Nephron progenitor cell (in vitro differentiated cells): ENCODE measurements at regions not wholly inside any gene's neighbourhood (a gene's known extent, or its start where the extent isn't known, plus 50 kb on each side); places are given as distances from the start of the nearest gene placed in this dataset.

Source experiments
- DNase-seq: peaks from one replicate; pipeline ENCODE4 v3.0.0; 2021
- H3K27ac Mint-ChIP-seq: 2 replicates; pipeline ENCODE4 v1.8.0; 2021; ENCODE audit warnings: mild to moderate bottlenecking, moderate library complexity, mixed read lengths
- H3K27me3 Mint-ChIP-seq: 2 replicates; pipeline ENCODE4 v1.8.0; 2021; ENCODE audit warnings: mild to moderate bottlenecking, low read depth, mixed read lengths; ENCODE audit not compliant: poor library complexity
- H3K36me3 Mint-ChIP-seq: 2 replicates; pipeline ENCODE4 v1.8.0; 2021; ENCODE audit warnings: low read depth, mixed read lengths
- H3K4me1 Mint-ChIP-seq: 2 replicates; pipeline ENCODE4 v1.8.0; 2021; ENCODE audit warnings: mixed read lengths
- H3K4me3 Mint-ChIP-seq: 2 replicates; pipeline ENCODE4 v1.8.0; 2021; ENCODE audit warnings: mild to moderate bottlenecking, moderate library complexity, mixed read lengths
- H3K9me3 Mint-ChIP-seq: 2 replicates; pipeline ENCODE4 v1.8.0; 2021; ENCODE audit warnings: mild to moderate bottlenecking, moderate library complexity, mixed read lengths
- CTCF ChIP-seq: fragments of 200-600 bp; sonication (generic); IDR thresholded peaks from 2 replicates; pipeline ENCODE4 v1.5.0; 2021; ENCODE audit warnings: antibody characterized with exemption

- Mint-ChIP-seq H3K9me3 (no peaks in the 10 kb centered on the region), H3K36me3 (no peaks in the 10 kb centered on the region), H3K4me3 (no peak overlapping the region), H3K27ac (no peak overlapping the region), H3K27me3 (no peaks in the 10 kb centered on the region), H3K4me1 (no peaks in the 10 kb centered on the region)
- no peak for DNase-seq
- TF ChIP-seq CTCF: no peak
Measured at GRCh38 chr12:77382096-77382742, 316.9 kb upstream of the E2F7 start.

DNA sequence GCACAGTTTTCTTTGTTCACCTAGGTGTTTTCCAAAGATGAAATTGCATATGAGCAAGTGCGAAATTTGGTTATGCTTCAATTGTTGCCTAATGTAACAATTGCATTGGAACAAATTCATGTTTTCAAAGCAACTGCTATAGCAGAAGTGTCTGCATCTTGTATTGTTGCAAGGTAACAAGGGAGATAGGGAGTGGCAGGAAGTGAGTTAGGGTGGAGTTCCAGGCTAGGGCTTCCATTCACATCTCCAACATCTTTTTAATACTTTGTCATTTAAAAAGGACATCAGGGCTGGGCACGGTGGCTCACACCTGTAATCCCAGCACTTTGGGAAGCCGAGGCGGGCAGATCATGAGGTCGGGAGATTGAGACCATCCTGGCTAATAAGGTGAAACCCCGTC lies 312.3 kb upstream of the E2F7 start:
- Mint-ChIP-seq H3K4me3 (no peak overlapping the region), H3K4me1 (no peaks in the 10 kb centered on the region), H3K36me3 (no peaks in the 10 kb centered on the region), H3K27me3 (no peaks in the 10 kb centered on the region), H3K9me3 (no peaks in the 10 kb centered on the region), H3K27ac (no peak overlapping the region)
- no peak for TF ChIP-seq CTCF
- DNase-seq: no peak

GRCh38 chr12:77377116-77377515 lies 311.7 kb upstream of the E2F7 start:
- H3K36me3 Mint-ChIP-seq: no peaks in the 10 kb centered on the region
- H3K27me3 Mint-ChIP-seq: peaks cover 4% of the 10 kb centered on the region
- no peak for DNase-seq
- no peak overlapping the region for H3K27ac Mint-ChIP-seq
- H3K9me3 Mint-ChIP-seq: no peaks in the 10 kb centered on the region
- H3K4me3 Mint-ChIP-seq: no peak overlapping the region
- TF ChIP-seq CTCF: no peak
- H3K4me1 Mint-ChIP-seq: no peaks in the 10 kb centered on the region

GRCh38 chr12:77374673-77375072 lies 309.3 kb upstream of the E2F7 start:
- TF ChIP-seq CTCF: no peak
- Mint-ChIP-seq H3K9me3 (no peaks in the 10 kb centered on the region), H3K36me3 (no peaks in the 10 kb centered on the region), H3K4me1 (peaks cover 15% of the 10 kb centered on the region), H3K27me3 (peaks cover 4% of the 10 kb centered on the region), H3K4me3 (no peak overlapping the region), H3K27ac (no peak overlapping the region)
- no peak for DNase-seq

GRCh38 chr12:77372494-77372893 lies 307.1 kb upstream of the E2F7 start:
- no peaks in the 10 kb centered on the region for H3K9me3 Mint-ChIP-seq
- TF ChIP-seq CTCF: no peak
- no peak overlapping the region for H3K27ac Mint-ChIP-seq
- H3K27me3 Mint-ChIP-seq: peaks cover 4% of the 10 kb centered on the region
- peaks cover 15% of the 10 kb centered on the region for H3K4me1 Mint-ChIP-seq
- no peak overlapping the region for H3K4me3 Mint-ChIP-seq
- no peaks in the 10 kb centered on the region for H3K36me3 Mint-ChIP-seq
- no peak for DNase-seq

GRCh38 chr12:77372026-77372425 lies 306.7 kb upstream of the E2F7 start:
- DNase-seq: no peak
- Mint-ChIP-seq H3K4me1 (peaks cover 15% of the 10 kb centered on the region), H3K36me3 (no peaks in the 10 kb centered on the region), H3K27me3 (peaks cover 4% of the 10 kb centered on the region), H3K4me3 (no peak overlapping the region), H3K27ac (no peak overlapping the region), H3K9me3 (no peaks in the 10 kb centered on the region)
- no peak for TF ChIP-seq CTCF
